ENCODE measurements at regions not wholly inside any gene's neighbourhood (a gene's known extent, or its start where the extent isn't known, plus 50 kb on each side); places are given as distances from the start of the nearest gene placed in this dataset.
A peak's percentile ranks its signal among the peaks of the same experiment; 100 is the strongest.
"Not testable (repeated sequence)": the region's sequence is repeated elsewhere in the genome, so short reads cannot be mapped to it uniquely, and the experiment has no call there.

DNA sequence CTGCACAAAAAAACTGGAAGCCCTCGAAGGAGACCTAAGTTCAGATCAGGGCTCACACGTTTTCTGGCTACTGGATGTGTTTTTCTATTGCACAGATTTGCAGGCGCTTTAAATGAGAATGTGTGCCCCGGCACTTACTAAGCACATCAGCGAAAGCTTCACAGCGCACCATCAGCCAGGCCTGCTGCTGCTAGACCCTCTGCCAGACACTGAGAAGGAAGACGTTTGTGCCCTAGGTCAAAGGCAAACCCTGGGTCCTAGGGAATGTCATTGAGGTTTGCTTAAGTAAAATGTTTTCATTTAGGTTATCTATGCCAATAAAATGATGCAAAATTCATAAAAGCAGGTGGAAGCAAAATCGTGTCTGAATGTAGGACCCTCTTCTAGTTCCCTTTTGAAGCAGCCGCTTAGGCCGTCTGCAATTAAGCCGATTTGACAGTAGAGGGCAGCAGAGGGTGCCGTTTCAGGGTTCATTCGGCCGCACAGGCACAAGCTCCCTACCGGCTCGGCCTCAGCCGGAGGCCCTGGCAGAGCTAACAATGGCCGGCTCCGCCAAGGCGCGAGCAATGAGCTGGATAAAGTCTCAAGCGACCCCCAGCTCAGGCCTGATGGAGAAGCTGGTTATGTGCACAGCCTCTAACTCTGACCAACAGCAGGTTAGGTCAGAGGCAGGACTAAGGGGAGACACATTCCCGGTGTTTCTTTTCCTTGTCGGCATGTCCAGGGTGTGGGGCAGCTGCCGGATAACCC is 107.2 kb upstream of the FOXA2 start:
- peak; percentile 69 for DNase-seq

DNA sequence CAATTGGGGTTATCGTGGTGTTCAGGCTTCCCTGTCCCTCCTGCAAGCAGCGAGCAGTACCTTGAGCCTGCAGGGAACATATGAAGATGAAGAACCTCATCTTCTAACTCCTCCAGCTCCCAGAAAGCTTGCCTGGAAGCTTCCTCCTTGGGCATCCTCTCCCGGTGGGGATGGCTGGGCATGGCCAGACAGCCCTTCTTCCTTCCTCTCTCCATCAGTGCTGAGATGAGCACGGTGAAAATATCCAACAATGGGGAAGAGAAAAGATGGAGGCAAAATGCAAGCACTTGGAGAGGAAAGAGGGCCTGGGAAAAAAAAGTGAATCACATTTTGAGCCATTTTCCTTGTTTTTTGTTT is 107.7 kb upstream of the FOXA2 start:
- no peak for DNase-seq

DNA sequence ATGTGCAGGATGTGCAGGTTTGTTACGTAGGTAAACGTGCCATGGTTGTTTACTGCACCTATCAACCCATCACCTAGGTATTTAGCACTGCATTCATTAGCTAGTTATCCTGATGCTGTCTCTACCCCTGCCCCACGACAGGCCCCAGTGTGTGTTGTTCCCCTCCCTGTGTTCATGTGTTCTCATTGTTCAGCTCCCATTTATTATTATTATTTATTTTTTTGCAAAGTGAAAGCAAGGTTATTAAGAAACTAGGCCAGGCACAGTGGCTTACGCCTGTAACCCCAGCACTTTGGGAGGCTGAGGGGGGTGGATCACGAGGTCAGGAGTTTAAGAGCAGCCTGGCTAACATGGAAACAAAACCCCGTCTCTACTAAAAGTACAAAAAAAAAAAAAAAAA is 108.2 kb upstream of the FOXA2 start:
- not testable (repeated sequence) for DNase-seq

DNA sequence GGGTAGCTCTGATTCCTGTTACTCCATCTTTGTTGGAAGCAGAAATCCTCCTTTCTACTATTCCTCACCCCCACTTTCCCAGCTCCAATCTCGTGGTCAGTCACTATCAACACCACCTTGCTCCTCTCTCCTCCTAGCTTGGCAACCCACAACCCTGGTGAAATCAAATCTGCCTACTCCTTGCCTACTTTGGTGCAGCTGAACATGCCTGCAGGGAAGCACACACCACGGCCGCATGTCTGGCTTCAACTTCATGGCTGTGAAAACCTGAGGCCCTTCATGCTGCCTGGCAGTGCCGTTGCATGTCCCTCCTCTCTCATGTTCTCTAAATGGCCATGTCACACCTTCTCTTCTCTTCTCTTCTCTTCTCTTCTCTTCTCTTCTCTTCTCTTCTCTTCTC is 112.4 kb upstream of the FOXA2 start:
- no peak for DNase-seq

DNA sequence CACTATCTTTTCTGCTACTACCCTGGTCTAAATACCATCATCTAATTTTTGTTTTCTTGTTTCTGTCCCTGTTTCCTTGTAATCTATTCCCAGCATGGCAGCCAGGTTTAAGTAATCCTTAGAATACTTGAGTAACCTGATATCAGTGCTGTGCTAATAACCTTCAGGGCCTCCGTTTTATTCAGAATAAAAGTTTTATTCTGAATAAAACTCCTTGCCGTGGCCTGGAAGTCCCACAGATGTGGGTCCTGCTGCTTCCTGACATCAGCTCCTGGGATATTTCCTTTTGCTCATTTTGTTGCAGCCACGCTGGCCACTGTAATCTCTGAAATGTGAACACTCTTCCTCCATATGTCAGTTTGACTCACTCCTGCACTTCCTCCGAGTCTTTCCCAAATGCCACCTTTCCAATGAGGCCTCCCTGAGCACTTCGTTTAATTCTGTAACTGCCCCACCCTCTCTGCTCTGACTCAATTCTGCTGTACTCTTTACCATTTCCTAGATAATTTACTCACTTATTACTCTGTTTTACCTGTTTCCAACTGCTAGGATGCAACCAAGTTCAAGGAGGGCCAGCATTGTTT is 114.0 kb upstream of the FOXA2 start:
- DNase-seq = no peak

DNA sequence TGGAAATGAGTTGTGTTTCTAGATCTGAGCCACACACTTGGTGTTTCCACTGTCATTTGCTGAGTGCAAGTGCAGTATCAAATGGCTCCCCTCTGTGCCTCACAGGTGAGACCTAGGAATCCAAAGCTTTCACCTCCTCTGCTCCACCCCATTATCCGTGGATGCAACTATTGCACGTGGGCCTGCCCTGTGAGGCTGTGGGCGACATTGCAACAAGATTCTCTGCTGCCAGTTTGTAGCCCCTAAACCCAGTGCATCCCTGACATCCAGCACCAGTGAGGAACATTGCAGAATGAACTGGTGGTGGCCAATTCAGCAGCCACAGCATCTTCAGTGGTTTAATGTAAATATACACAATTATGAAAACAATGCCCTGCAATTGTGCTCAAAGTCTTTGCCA is 115.0 kb upstream of the FOXA2 start:
- no peak for DNase-seq

DNA sequence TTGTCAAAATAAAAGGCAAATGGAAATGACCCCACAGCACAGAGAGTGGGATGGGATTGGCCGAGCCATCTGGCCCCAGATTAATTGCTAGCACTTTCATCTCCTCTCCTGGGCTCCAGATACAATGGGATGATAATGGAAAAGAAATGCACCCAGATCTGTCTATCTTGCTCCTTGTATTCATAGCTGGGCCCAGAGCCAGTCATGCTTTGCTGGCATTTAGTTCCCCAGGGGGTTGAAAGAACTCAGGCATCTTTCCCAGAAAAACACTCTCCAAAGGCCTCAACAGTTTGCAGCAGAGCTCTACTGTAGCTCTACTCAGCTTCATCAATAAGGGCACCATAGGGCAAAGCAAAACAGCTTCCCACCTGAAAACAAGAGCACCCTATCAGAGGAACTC is 116.0 kb upstream of the FOXA2 start:
- DNase-seq = peak; percentile 18

DNA sequence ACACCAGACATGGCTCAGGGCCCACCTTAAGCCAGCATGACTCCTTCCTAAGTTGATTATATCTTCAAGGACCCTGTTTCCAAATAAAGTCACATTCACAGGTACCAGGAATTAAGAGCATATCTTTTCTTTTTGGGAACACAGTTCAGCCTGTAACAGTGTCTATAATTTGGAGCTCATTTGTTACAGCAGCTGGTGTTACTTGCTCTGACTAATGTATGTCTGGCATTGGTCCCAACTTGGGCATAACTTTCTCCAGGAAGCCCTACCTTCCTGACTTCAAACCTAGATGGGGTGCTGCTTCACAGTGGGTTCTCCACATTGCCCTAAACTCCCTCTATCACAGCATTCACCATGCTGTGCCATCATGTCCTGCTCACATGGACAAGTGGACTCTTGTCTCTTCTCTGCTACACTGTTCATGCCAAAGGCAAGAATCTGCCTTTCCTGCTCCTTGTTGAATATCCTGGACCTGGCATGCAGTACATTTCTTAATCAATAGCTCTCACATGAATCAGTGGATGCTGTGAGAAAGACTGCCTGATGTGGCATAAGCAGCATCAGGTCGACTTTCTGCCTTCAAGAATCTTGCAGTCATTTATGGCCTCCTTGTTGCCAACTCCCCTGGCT is 117.4 kb upstream of the FOXA2 start:
- no peak for DNase-seq

DNA sequence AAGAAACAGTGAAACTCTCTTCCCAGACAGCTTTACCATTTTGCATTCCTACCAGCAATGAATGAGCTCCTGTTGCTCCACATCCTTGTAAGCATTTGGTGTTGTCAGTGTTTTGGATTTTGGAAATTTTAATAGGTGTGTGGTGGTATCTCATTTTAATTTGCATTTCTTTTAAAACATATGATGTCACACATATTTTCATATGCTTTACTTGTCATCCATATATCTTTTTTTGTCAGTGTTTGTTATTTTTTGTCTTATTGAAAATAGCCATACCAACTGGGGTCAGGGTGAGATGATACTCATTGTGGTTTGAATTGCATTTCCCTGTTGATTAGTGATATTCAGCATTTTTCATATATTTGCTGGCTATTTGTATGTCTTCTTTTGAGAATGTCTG is 119.5 kb upstream of the FOXA2 start:
- no peak for DNase-seq

DNA sequence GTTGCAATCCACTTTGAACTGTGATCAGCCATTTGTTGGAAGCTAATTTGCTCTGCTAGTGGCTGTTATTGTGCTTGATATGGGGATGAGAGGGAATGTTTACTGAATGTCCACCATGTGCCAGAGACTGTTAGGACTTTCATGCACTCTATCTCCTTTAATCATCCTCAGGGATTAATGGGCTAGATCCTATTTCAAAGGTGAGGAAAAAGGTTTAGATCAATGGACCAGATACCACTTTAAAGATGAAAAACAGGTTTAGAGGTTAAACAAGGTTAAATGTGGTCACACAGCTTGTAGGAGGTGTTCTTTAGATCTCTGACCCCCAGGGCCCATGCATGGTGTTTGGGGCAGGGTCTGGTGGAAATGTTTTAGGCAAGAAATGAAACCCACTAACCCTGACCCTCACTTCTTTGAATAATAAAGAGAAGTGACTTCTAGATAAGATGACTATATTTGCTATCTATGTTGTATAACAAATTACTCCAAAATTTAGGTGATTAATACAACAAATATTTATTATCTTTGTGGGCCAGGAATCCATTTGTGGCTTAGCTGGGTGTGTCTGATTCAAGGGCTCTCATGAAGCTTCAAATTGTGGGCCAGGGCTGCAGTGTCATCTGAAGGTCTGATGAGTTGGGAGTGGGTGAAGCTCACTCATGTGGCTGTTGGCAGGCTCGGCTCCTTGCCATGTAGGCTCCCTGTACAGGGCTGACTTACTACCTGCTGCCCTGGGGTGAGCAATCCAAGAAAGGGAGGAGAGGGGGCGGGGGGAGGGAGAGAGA is 127.8 kb upstream of the FOXA2 start:
- DNase-seq = no peak

DNA sequence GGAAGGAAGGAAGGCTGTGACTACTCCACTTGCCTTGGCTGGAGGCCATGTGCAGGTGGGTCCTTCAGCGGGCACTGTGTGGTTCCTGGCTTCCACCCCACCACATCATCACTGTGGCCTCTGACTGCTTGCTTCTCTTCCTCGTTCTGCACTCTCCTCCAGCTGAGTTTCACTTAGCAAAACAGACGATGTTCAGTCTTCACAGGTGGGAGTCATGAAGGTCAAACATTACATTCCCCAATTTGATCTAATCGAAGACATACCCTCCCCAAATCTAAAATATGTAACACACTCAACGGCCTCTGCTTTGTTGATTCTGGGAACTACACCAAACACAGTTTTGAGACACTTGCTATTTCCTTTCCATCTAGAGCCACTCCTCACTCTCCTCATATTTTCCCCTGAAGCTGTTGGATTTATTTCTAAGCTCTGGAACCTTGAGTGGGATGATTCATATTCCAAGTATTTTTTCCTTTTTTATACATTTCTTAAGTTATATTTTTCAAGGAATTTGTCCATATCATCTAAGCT is 132.5 kb upstream of the FOXA2 start:
- no peak for DNase-seq

DNA sequence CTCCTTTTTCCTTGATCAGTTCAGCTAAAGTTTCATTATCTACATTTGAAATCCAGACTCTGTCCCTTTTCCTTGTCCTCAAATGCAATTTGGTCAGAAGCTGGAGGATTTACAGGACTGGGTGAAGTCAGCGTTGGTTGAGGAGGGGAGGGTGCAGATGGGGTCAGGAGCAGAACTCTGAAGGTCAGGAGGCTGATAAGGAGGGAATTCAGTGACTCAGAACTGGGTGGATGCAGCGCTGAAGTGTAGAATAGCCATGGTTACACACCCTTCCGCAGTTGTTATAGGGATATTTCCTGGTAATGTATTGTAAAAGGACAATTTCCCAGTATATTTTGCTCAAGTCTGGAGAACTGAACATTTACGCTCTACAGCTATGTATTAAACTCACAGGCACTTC is 133.1 kb upstream of the FOXA2 start:
- DNase-seq = no peak

DNA sequence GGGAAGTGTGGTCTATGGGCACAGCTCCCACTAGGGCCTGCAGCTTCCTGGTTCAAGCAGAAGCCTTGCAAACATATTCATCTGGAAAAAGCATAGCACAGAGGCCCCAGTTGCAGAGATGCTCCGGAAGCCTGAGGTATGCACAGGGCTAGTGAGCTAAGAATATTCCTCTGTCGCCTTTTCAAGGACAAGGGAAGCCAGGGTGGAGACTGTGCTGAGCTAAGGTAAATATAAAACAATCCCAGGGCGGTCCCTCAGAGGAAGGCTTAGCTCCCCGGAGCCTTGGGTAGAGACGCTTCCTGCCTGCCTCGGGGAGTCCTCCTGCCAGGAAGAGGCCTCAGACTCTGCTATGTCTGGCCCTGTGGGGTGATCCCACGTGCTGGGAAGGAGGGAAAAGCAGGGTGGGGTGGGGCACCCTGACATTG is 134.8 kb upstream of the FOXA2 start:
- DNase-seq = no peak

DNA sequence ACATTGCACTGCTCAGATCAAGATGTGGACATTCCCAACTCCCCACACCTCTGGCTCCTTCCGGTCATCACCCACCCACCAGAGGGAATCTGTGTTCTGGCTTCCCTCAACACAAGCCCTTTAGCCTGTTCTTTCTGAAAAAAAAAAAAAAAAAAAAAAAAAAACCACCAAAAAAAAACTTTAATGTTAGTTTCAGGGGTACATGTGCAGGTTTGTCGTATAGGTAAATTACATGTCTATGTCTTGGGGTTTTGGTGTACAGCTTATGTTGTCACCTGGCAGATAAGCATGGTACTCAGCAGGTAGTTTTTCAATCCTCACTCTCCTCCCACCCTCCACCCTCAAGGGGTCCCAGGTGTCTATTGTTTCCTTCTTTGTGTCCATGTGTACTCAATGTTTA is 135.8 kb upstream of the FOXA2 start:
- DNase-seq = no peak

DNA sequence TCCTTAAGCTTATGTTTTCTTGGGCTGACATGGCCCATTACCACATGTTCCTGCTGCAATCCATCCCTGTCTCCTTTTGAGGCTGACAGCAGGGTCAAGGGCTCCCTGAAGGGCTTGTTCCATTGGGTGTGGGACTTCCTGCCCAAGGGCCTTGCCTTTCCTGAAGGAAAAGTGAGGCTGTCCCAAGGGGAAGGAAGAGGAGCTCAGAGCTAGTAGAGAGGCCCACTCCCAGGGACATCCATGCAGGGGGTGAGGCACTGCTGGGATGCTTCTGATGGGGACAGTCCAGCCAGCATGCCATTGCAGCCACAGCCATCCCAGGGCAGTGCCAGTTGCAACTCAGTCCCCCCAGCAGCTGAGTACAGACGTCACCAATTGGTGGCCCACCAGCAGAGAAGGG is 138.4 kb upstream of the FOXA2 start:
- no peak for DNase-seq

DNA sequence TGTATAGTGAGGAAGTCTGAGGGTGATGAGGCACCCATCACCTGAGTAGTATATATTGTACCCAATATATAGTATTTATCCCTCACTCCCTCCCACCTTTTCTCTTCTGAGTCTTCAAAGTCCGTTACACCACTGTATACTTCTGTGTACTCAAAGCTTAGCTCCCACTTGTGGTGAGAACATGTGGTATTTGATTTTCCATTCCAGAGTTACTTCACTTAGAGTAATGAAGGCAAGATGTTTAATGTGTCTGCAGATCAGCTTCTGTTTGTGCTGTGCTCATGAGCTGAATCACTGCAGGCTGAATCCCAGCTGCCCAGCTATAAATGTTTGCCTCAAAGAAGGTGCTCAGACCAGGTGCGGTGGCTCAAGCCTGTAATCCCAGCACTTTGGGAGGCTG is 139.3 kb upstream of the FOXA2 start:
- DNase-seq = no peak

DNA sequence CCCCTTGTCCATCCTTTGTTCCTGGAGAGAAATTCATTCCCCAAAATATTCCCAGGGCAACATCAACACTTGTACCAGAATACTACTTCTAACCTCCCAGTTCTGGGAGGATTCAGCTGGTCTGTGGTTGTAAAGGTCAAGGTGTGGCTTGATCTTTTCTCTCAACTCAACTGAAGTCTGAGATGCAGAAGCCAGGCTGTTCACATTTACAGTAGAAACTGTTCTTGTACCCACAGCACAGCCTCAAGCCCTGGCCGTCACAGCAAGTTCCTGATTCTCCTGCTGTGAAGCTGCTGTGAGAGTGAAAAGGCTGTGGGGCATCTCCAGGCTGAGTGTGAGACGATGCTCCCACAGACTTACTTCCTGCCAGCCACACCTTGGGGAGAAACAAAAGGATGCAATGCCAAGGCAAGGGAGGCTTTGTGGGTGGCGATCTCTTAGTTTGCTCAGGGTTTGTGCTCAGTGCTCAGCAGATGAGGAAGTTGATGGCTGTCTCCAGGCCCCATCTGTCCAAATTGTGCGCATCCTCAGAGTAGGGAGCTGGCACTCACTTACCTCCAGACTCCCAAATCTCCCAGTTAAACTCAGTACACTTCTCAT is 143.9 kb upstream of the FOXA2 start:
- DNase-seq = no peak

DNA sequence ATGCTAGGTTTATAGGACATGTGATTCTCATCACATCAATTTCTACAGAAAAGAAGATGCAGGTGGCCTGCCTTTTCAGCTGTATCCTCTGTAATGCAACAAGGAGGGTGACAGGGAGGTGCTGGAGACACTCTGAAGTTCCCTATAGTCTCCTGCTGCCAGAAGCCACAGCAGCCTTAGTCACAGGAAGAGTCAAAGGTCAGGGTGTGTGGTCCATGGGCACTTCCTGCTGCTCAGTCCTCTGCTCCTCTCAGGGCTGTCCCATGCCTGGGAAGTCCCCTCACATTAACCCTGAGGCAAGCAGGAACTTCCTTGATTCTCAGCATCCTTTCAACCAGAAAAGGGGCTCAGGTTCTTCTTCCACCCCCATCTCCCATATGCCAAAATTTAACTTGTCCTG is 144.8 kb upstream of the FOXA2 start:
- DNase-seq = no peak

DNA sequence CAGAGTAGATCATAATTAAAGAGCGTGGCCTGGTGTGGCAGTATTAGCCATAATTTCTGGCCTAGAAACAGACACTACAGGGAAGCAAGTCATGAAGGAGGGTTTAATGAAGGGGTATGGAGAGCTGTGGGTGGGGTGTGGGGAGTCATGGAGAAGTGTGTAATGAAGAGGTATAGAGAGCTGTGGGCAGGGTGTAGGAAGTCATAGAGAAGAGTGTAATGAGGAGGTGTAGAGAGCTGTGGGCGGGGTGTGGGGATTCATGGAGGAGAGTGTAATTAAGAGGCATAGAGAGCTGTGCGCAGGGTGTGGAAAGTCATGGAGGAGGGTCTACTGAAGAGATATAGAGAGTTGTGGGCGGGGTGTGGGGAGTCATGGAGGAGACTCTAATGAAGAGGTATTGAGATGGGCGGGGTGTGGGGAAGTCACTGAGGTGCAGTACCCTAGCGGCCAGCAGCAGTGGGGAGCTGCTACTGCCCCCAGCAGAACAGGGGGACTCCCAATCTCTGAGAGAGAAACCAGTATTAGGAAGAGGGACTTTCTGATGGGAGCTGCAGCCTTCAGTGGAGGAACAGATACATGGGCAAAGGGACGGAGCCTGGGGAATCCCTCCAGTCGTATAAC is 145.4 kb upstream of the FOXA2 start:
- no peak for DNase-seq

DNA sequence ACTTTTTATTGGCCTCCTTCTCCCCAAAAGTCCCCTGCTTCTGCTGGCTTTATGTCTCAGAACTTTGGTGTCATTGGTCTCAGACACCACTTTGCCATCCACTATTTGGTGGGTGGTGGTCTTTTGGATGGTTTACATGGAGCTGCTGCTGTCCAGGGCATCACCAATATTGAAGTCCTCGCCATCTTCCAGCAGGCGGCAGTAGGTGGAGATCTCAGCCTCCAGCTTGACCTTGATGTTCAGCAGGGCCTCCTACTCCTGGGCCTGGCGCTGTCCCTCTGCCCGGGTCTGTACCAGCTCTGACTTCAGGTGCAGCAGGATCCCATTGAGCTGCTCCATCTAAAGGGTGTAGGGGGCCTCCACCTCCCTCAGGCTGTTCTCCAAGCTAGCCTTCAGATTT is 148.4 kb upstream of the FOXA2 start:
- DNase-seq = no peak

DNA sequence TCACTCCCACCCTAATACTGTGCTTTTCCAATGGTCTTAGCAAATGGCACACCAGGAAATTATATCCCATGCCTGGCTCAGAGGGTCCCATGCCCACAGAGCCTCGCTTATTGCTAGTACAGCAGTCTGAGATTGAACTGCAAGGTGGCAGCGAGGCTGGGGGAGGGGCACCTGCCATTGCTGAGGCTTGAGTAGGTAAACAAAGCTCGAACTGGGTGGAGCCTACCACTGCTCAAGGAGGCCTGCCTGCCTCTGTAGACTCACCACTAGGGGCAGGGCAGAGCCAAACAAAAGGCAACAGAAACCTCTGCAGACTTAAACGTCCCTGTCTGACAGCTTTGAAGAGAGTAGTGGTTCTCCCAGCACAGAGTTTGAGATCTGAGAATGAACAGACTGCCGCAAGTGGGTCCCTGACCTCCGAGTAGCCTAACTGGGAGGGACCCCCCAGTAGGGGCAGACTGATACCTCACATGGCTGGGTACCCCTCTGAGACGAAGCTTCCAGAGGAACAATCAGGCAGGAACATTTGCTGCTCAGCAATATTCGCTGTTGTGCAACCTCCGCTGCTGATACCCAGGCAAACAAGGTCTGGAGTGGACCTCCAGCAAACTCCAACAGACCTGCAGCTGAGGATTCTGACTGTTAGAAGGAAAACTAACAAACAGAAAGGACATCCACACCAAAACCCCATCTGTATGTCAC is 150.7 kb upstream of the FOXA2 start:
- not testable (repeated sequence) for DNase-seq

DNA sequence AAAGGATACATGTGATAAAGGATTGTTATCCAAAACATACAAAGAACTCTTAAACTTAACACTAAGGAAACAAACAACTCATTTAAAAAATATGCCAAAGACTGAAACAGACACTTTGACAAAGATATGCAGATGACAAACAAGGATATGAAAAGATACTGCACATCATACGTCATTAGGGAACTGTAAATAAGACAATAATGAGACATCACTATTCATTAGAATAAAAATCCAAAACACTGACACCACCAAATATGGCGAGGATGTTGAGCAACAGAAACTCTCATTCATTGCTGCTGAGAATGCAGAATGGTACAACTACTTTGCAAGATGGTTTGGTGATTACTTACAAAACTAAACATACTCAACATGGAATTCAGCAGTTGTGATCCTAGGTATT is 156.5 kb upstream of the FOXA2 start:
- no peak for DNase-seq
